SK-N-SH (cell line): ENCODE measurements at regions not wholly inside any gene's neighbourhood (a gene's known extent, or its start where the extent isn't known, plus 50 kb on each side); places are given as distances from the start of the nearest gene placed in this dataset.

Experiments
- CHD2 ChIP-seq: fragments of 150-350 bp; IDR thresholded peaks from 2 replicates; pipeline ENCODE4 v1.6.1; 2018; ENCODE audit warnings: low read length; ENCODE audit not compliant: partially characterized antibody
- CTCF ChIP-seq: fragments of 200-600 bp; sonication (generic); IDR thresholded peaks from 2 replicates; pipeline ENCODE4 v1.6.1; 2017; ENCODE audit warnings: antibody characterized with exemption, mild to moderate bottlenecking, moderate library complexity
- FOSL2 ChIP-seq: IDR thresholded peaks from 2 replicates; pipeline ENCODE4 v1.4.0; 2012; ENCODE audit warnings: low read depth, mild to moderate bottlenecking, moderate library complexity, borderline replicate concordance
- FOXJ3 ChIP-seq: sonication (generic); formaldehyde crosslinking; IDR thresholded peaks from 2 replicates; pipeline ENCODE4 v1.5.1; 2020; ENCODE audit warnings: mild to moderate bottlenecking, missing genetic modification reagents
- JUND ChIP-seq: IDR thresholded peaks from 2 replicates; pipeline ENCODE4 v1.4.0; 2012
- MAX ChIP-seq: IDR thresholded peaks from 2 replicates; pipeline ENCODE4 v1.4.0; 2012; ENCODE audit warnings: low read depth
- NFIC ChIP-seq: IDR thresholded peaks from 2 replicates; pipeline ENCODE4 v1.4.0; 2012; ENCODE audit warnings: borderline replicate concordance
- POLR2AphosphoS5 ChIP-seq: IDR thresholded peaks from 2 replicates; pipeline ENCODE4 v1.6.1; 2012; ENCODE audit warnings: low read depth, low read length
- REST ChIP-seq: IDR thresholded peaks from 2 replicates; pipeline ENCODE4 v1.6.1; 2012; ENCODE audit warnings: mild to moderate bottlenecking, low read depth, low read length, moderate library complexity
- SMC3 ChIP-seq: IDR thresholded peaks from 2 replicates; pipeline ENCODE4 v1.6.1; 2012; ENCODE audit warnings: low read depth, low read length, improper control_type of control experiment
- TCF12 ChIP-seq: IDR thresholded peaks from 2 replicates; pipeline ENCODE4 v1.4.0; 2012
- TEAD4 ChIP-seq: IDR thresholded peaks from 2 replicates; pipeline ENCODE4 v1.4.0; 2012; ENCODE audit warnings: mild to moderate bottlenecking, borderline replicate concordance; ENCODE audit not compliant: insufficient read depth
- YY1 ChIP-seq: IDR thresholded peaks from 2 replicates; pipeline ENCODE4 v1.4.0; 2012; ENCODE audit warnings: low read depth, mild to moderate bottlenecking

- TF ChIP-seq REST (no peak), NFIC (no peak), FOXJ3 (CRISPR knock-in tag) (no peak), MAX (no peak), CHD2 (no peak), CTCF (no peak), FOSL2 (no peak), SMC3 (no peak), YY1 (no peak), POLR2AphosphoS5 (no peak), TCF12 (no peak), JUND (no peak), TEAD4 (no peak)
Measured at GRCh38 chr13:112252804-112253590, 123.2 kb upstream of the SPACA7 start.
